ENCODE measurements at regions not wholly inside any gene's neighbourhood (a gene's known extent, or its start where the extent isn't known, plus 50 kb on each side); places are given as distances from the start of the nearest gene placed in this dataset.

- H3K27ac ChIP-seq (replicated peaks): no peak overlapping the region
- H3K9me3 ChIP-seq (replicated peaks): no peaks in the 10 kb centered on the region
- H3K4me1 ChIP-seq: no peaks in the 10 kb centered on the region
- H3K4me3 ChIP-seq: no peak overlapping the region
- H3K27me3 ChIP-seq (ENCODE audit: low read depth): no peaks in the 10 kb centered on the region
- intact Hi-C loops (cut with micrococcal nuclease): no loop called here
- no peak for DNase-seq
- H3K36me3 ChIP-seq: no peaks in the 10 kb centered on the region
- TF ChIP-seq CTCF (IDR thresholded peaks at IDR 0.05; ENCODE audit: borderline replicate concordance): no peak
These were observed 281.1 kb downstream of the MRPL39 start for GRCh38 chr21:25326181-25326580.

- no peak for DNase-seq
- TF ChIP-seq CTCF (IDR thresholded peaks at IDR 0.05; ENCODE audit: borderline replicate concordance): no peak
- no peak overlapping the region for H3K4me3 ChIP-seq
- intact Hi-C loops (cut with micrococcal nuclease): no loop called here
- no peaks in the 10 kb centered on the region for H3K27me3 ChIP-seq (ENCODE audit: low read depth)
- no peaks in the 10 kb centered on the region for H3K9me3 ChIP-seq (replicated peaks)
- no peaks in the 10 kb centered on the region for H3K36me3 ChIP-seq
- no peak overlapping the region for H3K27ac ChIP-seq (replicated peaks)
- H3K4me1 ChIP-seq: no peaks in the 10 kb centered on the region
These were observed 282.6 kb downstream of the MRPL39 start for GRCh38 chr21:25324666-25325065.

GRCh38 chr21:25323356-25323949 lies 283.8 kb downstream of the MRPL39 start:
- no peaks in the 10 kb centered on the region for H3K9me3 ChIP-seq (replicated peaks)
- intact Hi-C loops (cut with micrococcal nuclease): no loop called here
- no peak for DNase-seq
- no peaks in the 10 kb centered on the region for H3K4me1 ChIP-seq
- no peak for TF ChIP-seq CTCF (IDR thresholded peaks at IDR 0.05; ENCODE audit: borderline replicate concordance)
- no peak overlapping the region for H3K27ac ChIP-seq (replicated peaks)
- H3K36me3 ChIP-seq: no peaks in the 10 kb centered on the region
- H3K27me3 ChIP-seq (ENCODE audit: low read depth): no peaks in the 10 kb centered on the region
- no peak overlapping the region for H3K4me3 ChIP-seq

GRCh38 chr21:25314247-25314646 lies 293.0 kb downstream of the MRPL39 start:
- peaks cover 25% of the 10 kb centered on the region for H3K9me3 ChIP-seq (replicated peaks)
- intact Hi-C loops (cut with micrococcal nuclease): no loop called here
- DNase-seq: no peak
- H3K4me3 ChIP-seq: no peak overlapping the region
- no peaks in the 10 kb centered on the region for H3K27me3 ChIP-seq (ENCODE audit: low read depth)
- H3K27ac ChIP-seq (replicated peaks): no peak overlapping the region
- no peaks in the 10 kb centered on the region for H3K4me1 ChIP-seq
- TF ChIP-seq CTCF (IDR thresholded peaks at IDR 0.05; ENCODE audit: borderline replicate concordance): no peak
- H3K36me3 ChIP-seq: no peaks in the 10 kb centered on the region

- Histone ChIP-seq H3K4me3 (no peak overlapping the region), H3K9me3 (replicated peaks) (peaks cover 30% of the 10 kb centered on the region), H3K27ac (replicated peaks) (no peak overlapping the region), H3K36me3 (no peaks in the 10 kb centered on the region), H3K27me3 (ENCODE audit: low read depth) (no peaks in the 10 kb centered on the region), H3K4me1 (no peaks in the 10 kb centered on the region)
- intact Hi-C loops (cut with micrococcal nuclease): no loop called here
- no peak for DNase-seq
- peak; percentile 57 for TF ChIP-seq CTCF (IDR thresholded peaks at IDR 0.05; ENCODE audit: borderline replicate concordance)
These were observed 293.5 kb downstream of the MRPL39 start for GRCh38 chr21:25313829-25314228.

All from left ventricle myocardium inferior (tissue), 1 donor.